IMR-90 (cell line): ENCODE measurements at regions not wholly inside any gene's neighbourhood (a gene's known extent, or its start where the extent isn't known, plus 50 kb on each side); places are given as distances from the start of the nearest gene placed in this dataset.

Experiments
- ATAC-seq: fragments of 200-7000 bp; cut with Tn5 transposase; 2 replicates; pipeline ENCODE4 v1.9.1; 2020; ENCODE audit warnings: low read depth, mild to moderate bottlenecking, moderate library complexity
- BruUV-seq: library from RNA; stranded (reverse); fragments of 400-500 nt; replicated peaks from 2 replicates; lab custom pipeline; 2021; lab: Mats Ljungman, UMichigan
- CTCF ChIA-PET: fragments of 300-600 bp; formaldehyde crosslinking; extraction: SDS; loops from one replicate; lab custom pipeline; 2021; ENCODE audit warnings: antibody characterized with exemption; lab: Yijun Ruan, JAX
- POLR2A ChIA-PET: fragments of 300-600 bp; sonication (Branson Sonifier 250); formaldehyde crosslinking; loops from one replicate; lab custom pipeline; 2022; ENCODE audit warnings: antibody characterized with exemption; ENCODE audit not compliant: unreplicated experiment; lab: Charles Lee
- DNase-seq: peaks from one replicate; pipeline ENCODE4 v3.0.0; 2013
- H2AFZ ChIP-seq: replicated peaks from 2 replicates; pipeline ENCODE3; 2013; ENCODE audit warnings: low read length, mild to moderate bottlenecking; ENCODE audit not compliant: poor library complexity
- H2AK5ac ChIP-seq: 2 replicates; pipeline ENCODE4 v1.6.1; 2013; ENCODE audit warnings: low read depth, low read length, inconsistent platforms
- H2AK9ac ChIP-seq: replicated peaks from 2 replicates; pipeline ENCODE3; 2013; ENCODE audit warnings: mild to moderate bottlenecking, low read depth, low read length, moderate library complexity; ENCODE audit not compliant: poor library complexity
- H2BK120ac ChIP-seq: 2 replicates; pipeline ENCODE4 v1.6.1; 2013; ENCODE audit warnings: low read depth, low read length, inconsistent platforms
- H2BK15ac ChIP-seq: 3 replicates; pipeline ENCODE4 v1.6.1; 2013; ENCODE audit warnings: low read depth, low read length, inconsistent platforms
- H2BK20ac ChIP-seq: 2 replicates; pipeline ENCODE4 v1.6.1; 2013; ENCODE audit warnings: low read depth, mild to moderate bottlenecking, inconsistent platforms, low read length, moderate library complexity
- H2BK5ac ChIP-seq: 2 replicates; pipeline ENCODE4 v1.6.1; 2013; ENCODE audit warnings: mild to moderate bottlenecking, low read depth, low read length, inconsistent platforms; ENCODE audit not compliant: poor library complexity, severe bottlenecking
- H3K14ac ChIP-seq: replicated peaks from 2 replicates; pipeline ENCODE4 v1.6.1; 2013; ENCODE audit warnings: low read depth, low read length, inconsistent platforms
- H3K18ac ChIP-seq: 2 replicates; pipeline ENCODE4 v1.6.1; 2013; ENCODE audit warnings: low read depth, low read length, control low read depth
- H3K23ac ChIP-seq: 2 replicates; pipeline ENCODE4 v1.6.1; 2013; ENCODE audit warnings: low read depth, low read length, inconsistent platforms
- H3K27ac ChIP-seq: 2 replicates; pipeline ENCODE4 v1.5.1; 2013; ENCODE audit warnings: mild to moderate bottlenecking, control low read depth, low read length; ENCODE audit not compliant: insufficient read depth
- H3K27me3 ChIP-seq: 2 replicates; pipeline ENCODE4 v1.6.1; 2013; ENCODE audit warnings: low read length; ENCODE audit not compliant: control insufficient read depth, insufficient read depth
- H3K36me3 ChIP-seq: 2 replicates; pipeline ENCODE4 v1.6.1; 2013; ENCODE audit warnings: low read length, mixed read lengths; ENCODE audit not compliant: control insufficient read depth, insufficient read depth
- H3K4ac ChIP-seq: 2 replicates; pipeline ENCODE4 v1.6.1; 2013; ENCODE audit warnings: low read depth, low read length, inconsistent platforms
- H3K4me1 ChIP-seq: 2 replicates; pipeline ENCODE4 v1.6.1; 2013; ENCODE audit warnings: low read length, mixed read lengths; ENCODE audit not compliant: control insufficient read depth, insufficient read depth
- H3K4me2 ChIP-seq: 2 replicates; pipeline ENCODE4 v1.6.1; 2013; ENCODE audit warnings: low read depth, mild to moderate bottlenecking, control low read depth, low read length, moderate library complexity
- H3K4me3 ChIP-seq: 2 replicates; pipeline ENCODE4 v1.5.1; 2013; ENCODE audit warnings: low read depth, mild to moderate bottlenecking, control low read depth, low read length, moderate library complexity; ENCODE audit not compliant: insufficient read depth
- H3K56ac ChIP-seq: 2 replicates; pipeline ENCODE4 v1.6.1; 2013; ENCODE audit warnings: low read length, inconsistent platforms; ENCODE audit not compliant: insufficient read depth; ENCODE audit errors: extremely low read depth
- H3K79me1 ChIP-seq, 2 experiments: 2 replicates each; pipeline ENCODE4 v1.6.1; 2013; ENCODE audit warnings: low read length in 2 of 2, inconsistent platforms in 1 of 2, low read depth in 1 of 2
- H3K9ac ChIP-seq: 2 replicates; pipeline ENCODE4 v1.6.1; 2013; ENCODE audit warnings: low read depth, low read length, control low read depth
- H3K9me1 ChIP-seq: 2 replicates; pipeline ENCODE4 v1.6.1; 2013; ENCODE audit warnings: low read length, inconsistent platforms; ENCODE audit not compliant: insufficient read depth
- H3K9me3 ChIP-seq: 2 replicates; pipeline ENCODE4 v1.6.1; 2013; ENCODE audit warnings: low read length; ENCODE audit not compliant: control insufficient read depth, insufficient read depth
- H4K20me1 ChIP-seq: 2 replicates; pipeline ENCODE4 v1.6.1; 2013; ENCODE audit warnings: low read length, inconsistent platforms; ENCODE audit not compliant: insufficient read depth
- H4K5ac ChIP-seq: 2 replicates; pipeline ENCODE4 v1.6.1; 2013; ENCODE audit warnings: mild to moderate bottlenecking, low read depth, low read length, control low read depth
- H4K8ac ChIP-seq, 2 experiments: 2 replicates each; pipeline ENCODE4 v1.6.1; 2013; ENCODE audit warnings: low read depth in 2 of 2, low read length in 2 of 2, control low read depth in 1 of 2, inconsistent platforms in 1 of 2
- H4K91ac ChIP-seq: 2 replicates; pipeline ENCODE4 v1.6.1; 2013; ENCODE audit warnings: low read depth, low read length, inconsistent platforms; ENCODE audit not compliant: insufficient read depth
- CEBPB ChIP-seq: IDR thresholded peaks from 2 replicates; pipeline ENCODE4 v1.6.1; 2012; ENCODE audit warnings: low read depth, low read length, improper control_type of control experiment
- CTCF ChIP-seq: conservative IDR thresholded peaks from 2 replicates; pipeline ENCODE4 v1.5.1; 2012; ENCODE audit warnings: mild to moderate bottlenecking, low read depth, low read length, improper control_type of control experiment
- ELK1 ChIP-seq: fragments of 150-350 bp; IDR thresholded peaks from 2 replicates; pipeline ENCODE4 v1.6.1; 2016; ENCODE audit warnings: low read depth, mild to moderate bottlenecking, low read length, moderate library complexity, borderline replicate concordance
- MAFK ChIP-seq: IDR thresholded peaks from 2 replicates; pipeline ENCODE4 v1.6.1; 2012; ENCODE audit warnings: low read depth, low read length, improper control_type of control experiment
- MAZ ChIP-seq: IDR thresholded peaks from 2 replicates; pipeline ENCODE4 v1.6.1; 2012; ENCODE audit warnings: low read depth, mild to moderate bottlenecking, low read length, improper control_type of control experiment, moderate library complexity, borderline replicate concordance
- MXI1 ChIP-seq: IDR thresholded peaks from 2 replicates; pipeline ENCODE4 v1.6.1; 2012; ENCODE audit warnings: low read depth, mild to moderate bottlenecking, low read length, moderate library complexity, borderline replicate concordance
- NFE2L2 ChIP-seq: fragments of 150-350 bp; IDR thresholded peaks from 2 replicates; pipeline ENCODE4 v1.6.1; 2016; ENCODE audit warnings: low read depth, mild to moderate bottlenecking, low read length
- POLR2A ChIP-seq: IDR thresholded peaks from 2 replicates; pipeline ENCODE4 v1.6.1; 2012; ENCODE audit warnings: mild to moderate bottlenecking, low read depth, low read length
- RCOR1 ChIP-seq: IDR thresholded peaks from 2 replicates; pipeline ENCODE4 v1.6.1; 2012; ENCODE audit warnings: mild to moderate bottlenecking, low read length, improper control_type of control experiment; ENCODE audit not compliant: insufficient replicate concordance
- USF2 ChIP-seq: fragments of 150-350 bp; IDR thresholded peaks from 2 replicates; pipeline ENCODE4 v1.6.1; 2017; ENCODE audit warnings: mild to moderate bottlenecking, antibody characterized with exemption, low read length, low read depth
- WGBS, 2 experiments: methylation state at CpG; one replicate each; pipeline versions ENCODE4 v1.1.5 to v1.1.7; 2013; ENCODE audit warnings: missing lambda C conversion rate in 2 of 2; ENCODE audit not compliant: insufficient read length in 1 of 2; ENCODE audit errors: extremely low coverage in 2 of 2; 5-methylcytosine and 5-hydroxymethylcytosine counted together
- dilution Hi-C: fragments of 300-500 bp; cut with HindIII; formaldehyde crosslinking; loops from one replicate; pipeline ENCODE4 v1.14.3; 2018; ENCODE audit warnings: low sequenced_read_pairs; ENCODE audit not compliant: unreplicated experiment
- in situ Hi-C: fragments of 300-500 bp; cut with MboI; formaldehyde crosslinking; loops from 3 replicates; pipeline ENCODE4 v1.14.3; 2019; ENCODE audit warnings: low sequenced_read_pairs, inconsistent platforms, mixed read lengths
- intact Hi-C: fragments of 100-400 bp; cut with micrococcal nuclease; formaldehyde crosslinking; loops from 2 replicates; pipeline ENCODE4 v1.10.0; 2022

- ChIA-PET CTCF (no interaction called here), POLR2A (no interaction called here)
- H2BK15ac ChIP-seq: no peak overlapping the region
- no peak for DNase-seq
- H3K4me3 ChIP-seq: no peak overlapping the region
- H3K9ac ChIP-seq: no peak overlapping the region
- intact Hi-C loops (no loop called here), dilution Hi-C loops (no loop called here), in situ Hi-C loops (no loop called here)
- H3K9me1 ChIP-seq: no peaks in the 10 kb centered on the region
- no peaks in the 10 kb centered on the region for H3K27me3 ChIP-seq
- no peak overlapping the region for H2BK20ac ChIP-seq
- no peaks in the 10 kb centered on the region for H3K36me3 ChIP-seq
- H4K8ac ChIP-seq: no peak overlapping the region
- no peaks in the 10 kb centered on the region for H3K4me1 ChIP-seq
- H3K79me1 ChIP-seq: no peaks in the 10 kb centered on the region
- H2AK9ac ChIP-seq: no peak overlapping the region
- no peak overlapping the region for H4K5ac ChIP-seq
- ATAC-seq: no peak
- H2AFZ ChIP-seq: no peak overlapping the region
- no peak overlapping the region for H3K4me2 ChIP-seq
- H2BK5ac ChIP-seq: no peak overlapping the region
- no TSS peak for BruUV-seq
- no peak overlapping the region for H2BK120ac ChIP-seq
- H3K9me3 ChIP-seq: no peaks in the 10 kb centered on the region
- TF ChIP-seq CEBPB (no peak), MAFK (no peak), CTCF (no peak), POLR2A (no peak), RCOR1 (no peak), MAZ (no peak), ELK1 (no peak), USF2 (no peak), NFE2L2 (no peak), MXI1 (no peak)
- no peaks in the 10 kb centered on the region for H4K20me1 ChIP-seq
- no peak overlapping the region for H3K27ac ChIP-seq
- no peak overlapping the region for H2AK5ac ChIP-seq
- H3K18ac ChIP-seq: no peak overlapping the region
- no peak overlapping the region for H3K56ac ChIP-seq
- H3K4ac ChIP-seq: no peak overlapping the region
- H3K14ac ChIP-seq: no peak overlapping the region
- no peak overlapping the region for H4K91ac ChIP-seq
- H3K23ac ChIP-seq: no peak overlapping the region
- no CpG with 5 or more reads among the region's 1 CpG for WGBS, 2 experiments
Measured at GRCh38 chr2:107569496-107569895, 257.2 kb upstream of the RGPD4 start.
